ENCODE measurements at regions not wholly inside any gene's neighbourhood (a gene's known extent, or its start where the extent isn't known, plus 50 kb on each side); places are given as distances from the start of the nearest gene placed in this dataset.

- Histone ChIP-seq H3K4me1 (ENCODE audit: control insufficient read depth in 4 of 4, insufficient read depth in 4 of 4, low read length in 3 of 4) (peaks cover 0 to 2% (median 0%) of the 10 kb centered on the region in 4 donors), H3K4me3 (ENCODE audit: low read depth in 1 of 3, low read length in 3 of 3) (no peak overlapping the region), H3K36me3 (ENCODE audit: control insufficient read depth in 4 of 4, insufficient read depth in 3 of 4, low read depth in 1 of 4, low read length in 3 of 4) (no peaks in the 10 kb centered on the region), H3K27me3 (ENCODE audit: control insufficient read depth in 4 of 4, insufficient read depth in 4 of 4, low read length in 3 of 4) (no peaks in the 10 kb centered on the region), H3K9me3 (ENCODE audit: control insufficient read depth in 4 of 4, low read length in 3 of 4) (no peaks in the 10 kb centered on the region), H3K27ac (ENCODE audit: low read depth in 1 of 2, low read length in 2 of 2) (no peak overlapping the region), H3K9ac (ENCODE audit: low read depth in 1 of 2, low read length in 2 of 2) (no peak overlapping the region)
- no peak for DNase-seq (ENCODE audit: low spot score)
- TF ChIP-seq ZBTB33 (IDR thresholded peaks at IDR 0.05) (no peak), ATF3 (IDR thresholded peaks at IDR 0.05) (no peak)
- 94% methylated on average over 4 of the region's 4 CpGs for WGBS
Measured at GRCh38 chr16:79456036-79456435, 144.5 kb downstream of the MAF start.

- Histone ChIP-seq H3K4me3 (ENCODE audit: low read depth in 1 of 3, low read length in 3 of 3) (no peak overlapping the region), H3K36me3 (ENCODE audit: control insufficient read depth in 4 of 4, insufficient read depth in 3 of 4, low read depth in 1 of 4, low read length in 3 of 4) (no peaks in the 10 kb centered on the region), H3K27me3 (ENCODE audit: control insufficient read depth in 4 of 4, insufficient read depth in 4 of 4, low read length in 3 of 4) (no peaks in the 10 kb centered on the region), H3K9ac (ENCODE audit: low read depth in 1 of 2, low read length in 2 of 2) (no peak overlapping the region), H3K9me3 (ENCODE audit: control insufficient read depth in 4 of 4, low read length in 3 of 4) (no peaks in the 10 kb centered on the region), H3K4me1 (ENCODE audit: control insufficient read depth in 4 of 4, insufficient read depth in 4 of 4, low read length in 3 of 4) (peaks cover 0 to 3% (median 0%) of the 10 kb centered on the region in 4 donors), H3K27ac (ENCODE audit: low read depth in 1 of 2, low read length in 2 of 2) (no peak overlapping the region)
- WGBS = 95% methylated on average over 8 of the region's 8 CpGs
- TF ChIP-seq YY1 (IDR thresholded peaks at IDR 0.05) = no peak
- TF ChIP-seq RXRA (IDR thresholded peaks at IDR 0.05) = no peak
- no peak for TF ChIP-seq SP1 (IDR thresholded peaks at IDR 0.05)
- TF ChIP-seq HNF4G (IDR thresholded peaks at IDR 0.05) = no peak
- TF ChIP-seq JUND (IDR thresholded peaks at IDR 0.05) = no peak
- no peak for TF ChIP-seq CTCF (IDR thresholded peaks at IDR 0.05; ENCODE audit: low read depth, low read length, missing input control)
- no peak for TF ChIP-seq FOXA1 (IDR thresholded peaks at IDR 0.05)
- TF ChIP-seq, protein P1, sequence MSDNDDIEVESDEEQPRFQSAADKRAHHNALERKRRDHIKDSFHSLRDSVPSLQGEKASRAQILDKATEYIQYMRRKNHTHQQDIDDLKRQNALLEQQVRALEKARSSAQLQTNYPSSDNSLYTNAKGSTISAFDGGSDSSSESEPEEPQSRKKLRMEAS (IDR thresholded peaks at IDR 0.05) = no peak
- TF ChIP-seq RAD21 (IDR thresholded peaks at IDR 0.05) = no peak
- TF ChIP-seq FOXA2 (IDR thresholded peaks at IDR 0.05) = no peak
- no peak for TF ChIP-seq NR2F2 (IDR thresholded peaks at IDR 0.05)
- TF ChIP-seq HNF4A (conservative IDR thresholded peaks at IDR 0.05) = no peak
- TF ChIP-seq TAF1 (conservative IDR thresholded peaks at IDR 0.05) = no peak
- no peak for TF ChIP-seq ZBTB33 (IDR thresholded peaks at IDR 0.05)
- TF ChIP-seq EGR1 (IDR thresholded peaks at IDR 0.05; ENCODE audit: low read depth in 2 of 2) = no peak
- no peak for TF ChIP-seq GABPA (IDR thresholded peaks at IDR 0.05 in 1 of 2, conservative IDR thresholded peaks at IDR 0.05 in 1 of 2)
- no peak for DNase-seq (ENCODE audit: low spot score)
Measured at GRCh38 chr16:79452671-79453070, 147.9 kb downstream of the MAF start.
